Endothelial cell of umbilical vein (primary cell): ENCODE measurements at regions not wholly inside any gene's neighbourhood (a gene's known extent, or its start where the extent isn't known, plus 50 kb on each side); places are given as distances from the start of the nearest gene placed in this dataset.

Source experiments
- BruUV-seq: library from RNA; stranded (reverse); fragments of 400-500 nt; replicated peaks from 2 replicates; lab custom pipeline; 2021; lab: Mats Ljungman, UMichigan
- CTCF ChIA-PET: fragments of 300-600, 350-600 bp; sonication (Branson Sonifier 250); formaldehyde crosslinking; loops from one replicate; lab custom pipeline; 2021; ENCODE audit warnings: antibody characterized with exemption, inconsistent platforms; lab: Charles Lee
- POLR2A ChIA-PET: fragments of 300-600, 350-600 bp; sonication (Branson Sonifier 250); formaldehyde crosslinking; loops from one replicate; lab custom pipeline; 2021; ENCODE audit warnings: antibody characterized with exemption, inconsistent platforms; lab: Charles Lee
- DNase-seq: peaks from one replicate; pipeline ENCODE4 v3.0.0-alpha.2; 2011; ENCODE audit warnings: low read depth, low spot score
- FAIRE-seq: peaks from 2 replicates; lab custom pipeline; 2011; peaks lifted over from hg19 to GRCh38; lab: Jason Lieb, UNC
- H2AFZ ChIP-seq: 2 replicates; pipeline ENCODE4 v1.6.0; 2012; ENCODE audit warnings: low read depth, low read length, control low read depth, inconsistent platforms
- H3K27ac ChIP-seq: 2 replicates; pipeline ENCODE4 v1.5.1; 2011; ENCODE audit warnings: low read depth, mild to moderate bottlenecking, control low read depth, low read length, moderate library complexity; ENCODE audit not compliant: insufficient read depth
- H3K27me3 ChIP-seq, 2 experiments: 2 replicates each; pipeline versions ENCODE4 v1.6.0 to v1.6.1; 2011; ENCODE audit warnings: low read length in 2 of 2, mixed read lengths in 1 of 2; ENCODE audit not compliant: control insufficient read depth in 2 of 2, insufficient read depth in 2 of 2
- H3K36me3 ChIP-seq, 2 experiments: 2 replicates in 1 of 2; 3 replicates in 1 of 2; pipeline ENCODE4 v1.5.1; 2011; ENCODE audit warnings: low read length in 2 of 2, mild to moderate bottlenecking in 1 of 2, moderate library complexity in 1 of 2; ENCODE audit not compliant: control insufficient read depth in 2 of 2, insufficient read depth in 2 of 2; ENCODE audit errors: extremely low read depth in 1 of 2
- H3K4me1 ChIP-seq: 3 replicates; pipeline ENCODE4 v1.5.1; 2011; ENCODE audit warnings: mild to moderate bottlenecking, low read length; ENCODE audit not compliant: control insufficient read depth, insufficient read depth; ENCODE audit errors: extremely low read depth
- H3K4me2 ChIP-seq: 2 replicates; pipeline ENCODE4 v1.6.1; 2011; ENCODE audit warnings: low read length, control low read depth, mixed read lengths; ENCODE audit not compliant: insufficient read depth
- H3K4me3 ChIP-seq, 3 experiments: fragments of 200-600 bp in 1 of 3; sonication (generic), shearing (Covaris generic) in 1 of 3; replicated peaks in 1 of 3; 2 replicates each; pipeline ENCODE4 v1.5.1; 2011 to 2016; ENCODE audit warnings: control low read depth in 3 of 3, low read length in 3 of 3, mild to moderate bottlenecking in 2 of 3, inconsistent platforms in 1 of 3, low read depth in 1 of 3, moderate library complexity in 1 of 3; ENCODE audit not compliant: insufficient read depth in 1 of 3
- H3K79me2 ChIP-seq: 2 replicates; pipeline ENCODE4 v1.6.0; 2012; ENCODE audit warnings: low read length, inconsistent platforms; ENCODE audit not compliant: control insufficient read depth, insufficient read depth
- H3K9ac ChIP-seq: replicated peaks from 2 replicates; pipeline ENCODE3; 2011; ENCODE audit warnings: low read length, control low read depth; ENCODE audit not compliant: insufficient read depth; ENCODE audit errors: extremely low read depth
- H3K9me1 ChIP-seq: replicated peaks from 3 replicates; pipeline ENCODE4 v1.6.0; 2011; ENCODE audit warnings: mild to moderate bottlenecking, low read length; ENCODE audit not compliant: control insufficient read depth, insufficient read depth; ENCODE audit errors: extremely low read depth
- H3K9me3 ChIP-seq: replicated peaks from 2 replicates; pipeline ENCODE4 v1.5.1; 2012; ENCODE audit warnings: low read length, inconsistent platforms; ENCODE audit not compliant: control insufficient read depth, insufficient read depth
- H4K20me1 ChIP-seq: replicated peaks from 2 replicates; pipeline ENCODE3; 2011; ENCODE audit warnings: mild to moderate bottlenecking, low read length; ENCODE audit not compliant: control insufficient read depth, insufficient read depth; ENCODE audit errors: extremely low read depth
- CTCF ChIP-seq, 2 donors: IDR thresholded peaks; 1 replicate in 1 of 2; 2 replicates in 1 of 2; pipeline ENCODE4 v1.5.1; 2011; ENCODE audit warnings: low read length in 2 of 2, mild to moderate bottlenecking in 2 of 2, moderate library complexity in 2 of 2, control low read depth in 1 of 2, inconsistent platforms in 1 of 2, low read depth in 1 of 2; ENCODE audit not compliant: insufficient read depth in 1 of 2; ENCODE audit errors: extremely low read depth in 1 of 2
- EZH2 ChIP-seq: IDR thresholded peaks from 2 replicates; pipeline ENCODE4 v1.6.1; 2012; ENCODE audit warnings: borderline replicate concordance, low read depth, mild to moderate bottlenecking, moderate library complexity, low read length, inconsistent platforms; ENCODE audit not compliant: severe bottlenecking
- FOS ChIP-seq: IDR thresholded peaks from 2 replicates; pipeline ENCODE4 v1.6.1; 2011; ENCODE audit warnings: mild to moderate bottlenecking, low read length, moderate library complexity, borderline replicate concordance; ENCODE audit not compliant: insufficient read depth
- GATA2 ChIP-seq: IDR thresholded peaks from 2 replicates; pipeline ENCODE4 v1.7.0; 2011; ENCODE audit warnings: low read depth, mild to moderate bottlenecking, moderate library complexity, mixed read lengths, low read length; ENCODE audit not compliant: insufficient read length, insufficient read depth
- JUN ChIP-seq: IDR thresholded peaks from 2 replicates; pipeline ENCODE4 v1.6.1; 2011; ENCODE audit warnings: borderline replicate concordance, low read depth; ENCODE audit not compliant: insufficient read length, insufficient read depth
- MAX ChIP-seq: IDR thresholded peaks from 2 replicates; pipeline ENCODE4 v1.6.1; 2011; ENCODE audit not compliant: insufficient read depth, insufficient read length
- MYC ChIP-seq: IDR thresholded peaks from one replicate; pipeline ENCODE4 v1.6.1; 2011; ENCODE audit warnings: mild to moderate bottlenecking, low read depth, low read length
- POLR2A ChIP-seq: IDR thresholded peaks from 2 replicates; pipeline ENCODE4 v1.6.1; 2012; ENCODE audit warnings: low read depth, mild to moderate bottlenecking, control low read depth, low read length
- POLR2AphosphoS5 ChIP-seq: IDR thresholded peaks from 2 replicates; pipeline ENCODE4 v1.6.1; 2012; ENCODE audit warnings: low read depth, mild to moderate bottlenecking, control low read depth, low read length, moderate library complexity; ENCODE audit not compliant: insufficient read depth
- dilution Hi-C: fragments of 300-500 bp; cut with MboI; formaldehyde crosslinking; loops from one replicate; pipeline ENCODE4 v1.15.0; 2019; ENCODE audit warnings: low sequenced_read_pairs; ENCODE audit not compliant: extremely low pct_ligation_motif_present
- intact Hi-C: fragments of 100-400 bp; cut with micrococcal nuclease; formaldehyde crosslinking; loops from one replicate; pipeline ENCODE4 v1.10.0; 2022

- Histone ChIP-seq H3K79me2 (no peaks in the 10 kb centered on the region), H4K20me1 (no peaks in the 10 kb centered on the region), H3K27me3 (peaks cover 0 to 2% of the 10 kb centered on the region in 2 experiments), H3K4me2 (no peak overlapping the region), H3K4me3 (no peak overlapping the region), H3K4me1 (peaks cover 7% of the 10 kb centered on the region), H3K36me3 (no peaks in the 10 kb centered on the region), H3K9me3 (no peaks in the 10 kb centered on the region), H2AFZ (no peak overlapping the region), H3K27ac (no peak overlapping the region), H3K9ac (no peak overlapping the region), H3K9me1 (no peaks in the 10 kb centered on the region)
- CTCF ChIA-PET, result no interaction called here
- POLR2A ChIA-PET, result no interaction called here
- no TSS peak for BruUV-seq
- intact Hi-C loops (no loop called here), dilution Hi-C loops (no loop called here)
- FAIRE-seq (no peak), DNase-seq (no peak)
- TF ChIP-seq FOS (no peak), GATA2 (no peak), POLR2A (no peak), EZH2 (no peak), POLR2AphosphoS5 (no peak), MYC (no peak), CTCF (IDR thresholded peaks at IDR 0.05; ENCODE audit: extremely low read depth in 1 of 2, insufficient read depth in 1 of 2, low read depth in 1 of 2, low read length in 2 of 2) (no peak), JUN (no peak), MAX (no peak)
Observed at GRCh38 chr7:47034180-47034579, 547.7 kb downstream of the TNS3 start.
